Ovary (tissue), 7 donors: ENCODE measurements at regions not wholly inside any gene's neighbourhood (a gene's known extent, or its start where the extent isn't known, plus 50 kb on each side); places are given as distances from the start of the nearest gene placed in this dataset.

Experiments
- DNase-seq, 5 donors: peaks; one replicate each; pipeline ENCODE4 v3.0.0-alpha.2; 2019 to 2020
- H3K27ac ChIP-seq, 2 donors: fragments of 200-600 bp; one replicate each; pipeline versions ENCODE4 v1.5.1 to v1.8.0; 2019 to 2022
- H3K27me3 ChIP-seq: fragments of 200-600 bp; one replicate; pipeline ENCODE4 v1.8.0; 2022
- H3K36me3 ChIP-seq: fragments of 200-600 bp; sonication (generic); one replicate; pipeline ENCODE4 v1.5.1; 2019
- H3K4me1 ChIP-seq: one replicate; pipeline ENCODE4 v1.8.1; 2013; ENCODE audit warnings: mild to moderate bottlenecking, moderate library complexity; ENCODE audit not compliant: insufficient read depth
- H3K4me3 ChIP-seq: fragments of 200-600 bp; sonication (generic); one replicate; pipeline ENCODE4 v1.5.1; 2017
- H3K9me3 ChIP-seq, 2 donors: fragments of 200-600 bp in 1 of 2; sonication (generic) in 1 of 2; one replicate each; pipeline versions ENCODE4 v1.5.1 to v1.8.1; 2013 to 2019; ENCODE audit warnings: mild to moderate bottlenecking in 1 of 2, moderate library complexity in 1 of 2
- CTCF ChIP-seq, 3 donors: fragments of 450-650 bp in 2 of 3; fragments of 200-600 bp in 1 of 3; IDR thresholded peaks; one replicate each; pipeline versions ENCODE4 v1.5.1 to v1.8.0; 2016 to 2022; ENCODE audit warnings: antibody characterized with exemption in 3 of 3, mild to moderate bottlenecking in 1 of 3
- EP300 ChIP-seq: sonication (generic); formaldehyde crosslinking; IDR thresholded peaks from one replicate; pipeline ENCODE4 v1.6.1; 2017; ENCODE audit warnings: antibody characterized with exemption
- POLR2A ChIP-seq: fragments of 450-650 bp; IDR thresholded peaks from one replicate; pipeline ENCODE4 v1.6.1; 2017; ENCODE audit warnings: antibody characterized with exemption, mild to moderate bottlenecking, moderate library complexity
- WGBS, 3 donors: extraction: QIAGEN DNeasy Blood & Tissue Kit in 1 of 3; methylation state at CpG; one replicate each; pipeline versions ENCODE4 v1.1.5 to v1.1.7; 2013 to 2017; 5-methylcytosine and 5-hydroxymethylcytosine counted together
- intact Hi-C, 4 donors: fragments of 100-400 bp; cut with DNase I; formaldehyde crosslinking; loops; one replicate each; pipeline versions ENCODE4 v1.11.0 to v1.15.1; 2022 to 2023
- donor health status: DM: no; HTN: no; CAD: no; lungs with moderate emphysema.
- donor health status: DM: no; HTN: no; CAD: no.
- donor health status: Bipolar disorder and iron deficiency.
- donor health status: DM: no; HTN: no; CAD: no.
- donor health status: DM: yes; HTN: yes; CAD: no.

DNA sequence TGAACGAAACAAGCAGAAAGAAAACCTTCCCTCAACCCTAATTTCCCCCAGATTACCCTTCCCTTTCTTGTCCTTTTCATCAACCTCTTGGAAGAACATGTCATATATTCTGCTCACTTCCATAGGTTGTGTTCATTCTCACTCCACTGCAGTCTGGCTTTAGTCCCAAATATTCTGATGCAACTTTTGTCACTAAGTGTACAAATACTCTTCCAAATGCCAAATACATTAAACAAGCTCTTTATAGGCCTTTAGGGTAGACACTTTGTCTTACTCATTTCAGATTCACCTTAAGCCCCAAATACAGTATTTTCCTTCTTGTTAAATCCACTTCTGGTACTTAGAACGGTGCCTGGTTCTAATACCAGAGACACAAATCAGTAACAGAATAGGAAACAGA is 406.5 kb upstream of the CDIN1 start:
- no peak for DNase-seq
- TF ChIP-seq POLR2A (no peak), EP300 (no peak), CTCF (IDR thresholded peaks at IDR 0.05) (no peak)
- Histone ChIP-seq H3K4me1 (peaks cover 10% of the 10 kb centered on the region), H3K4me3 (no peak overlapping the region), H3K27me3 (no peaks in the 10 kb centered on the region), H3K27ac (no peak overlapping the region), H3K9me3 (no peaks in the 10 kb centered on the region), H3K36me3 (no peaks in the 10 kb centered on the region)
- intact Hi-C loops, result no loop called here
- 98% methylated on average over 2 of the region's 2 CpGs for WGBS, 3 donors

DNA sequence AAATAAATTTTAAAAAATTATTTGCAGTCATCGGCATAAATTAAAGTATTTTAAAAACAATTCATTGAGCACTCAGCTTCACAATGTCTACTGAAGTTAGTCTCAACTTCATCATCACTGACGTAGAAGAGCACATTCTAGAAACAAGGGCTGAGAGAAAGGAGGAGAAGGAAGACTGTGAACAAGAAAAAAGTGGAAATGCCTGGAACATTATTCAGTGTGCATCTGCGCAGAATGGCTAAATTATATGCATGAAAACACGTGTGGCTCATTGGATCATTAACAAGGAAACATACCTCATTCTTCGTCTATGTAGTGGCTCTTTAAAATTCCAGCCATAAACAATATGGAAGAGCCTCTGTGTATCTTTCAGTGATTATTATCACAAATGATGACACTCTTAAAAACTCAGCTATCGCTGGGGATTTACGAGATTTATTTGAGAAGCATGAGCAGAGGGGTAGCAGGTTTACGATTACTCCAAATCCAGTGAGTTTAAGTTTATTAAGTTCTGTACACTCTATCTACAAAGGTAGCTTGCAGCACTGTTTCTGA is 404.2 kb upstream of the CDIN1 start:
- intact Hi-C loops, result no loop called here
- Histone ChIP-seq H3K27me3 (no peaks in the 10 kb centered on the region), H3K4me1 (peaks cover 13% of the 10 kb centered on the region), H3K27ac (no peak overlapping the region), H3K4me3 (no peak overlapping the region), H3K36me3 (no peaks in the 10 kb centered on the region), H3K9me3 (no peaks in the 10 kb centered on the region)
- TF ChIP-seq EP300, result no peak
- TF ChIP-seq POLR2A, result no peak
- no peak for DNase-seq
- WGBS, 3 donors, result 64 to 80% (median 71%) methylated on average over 8 of the region's 8 CpGs

DNA sequence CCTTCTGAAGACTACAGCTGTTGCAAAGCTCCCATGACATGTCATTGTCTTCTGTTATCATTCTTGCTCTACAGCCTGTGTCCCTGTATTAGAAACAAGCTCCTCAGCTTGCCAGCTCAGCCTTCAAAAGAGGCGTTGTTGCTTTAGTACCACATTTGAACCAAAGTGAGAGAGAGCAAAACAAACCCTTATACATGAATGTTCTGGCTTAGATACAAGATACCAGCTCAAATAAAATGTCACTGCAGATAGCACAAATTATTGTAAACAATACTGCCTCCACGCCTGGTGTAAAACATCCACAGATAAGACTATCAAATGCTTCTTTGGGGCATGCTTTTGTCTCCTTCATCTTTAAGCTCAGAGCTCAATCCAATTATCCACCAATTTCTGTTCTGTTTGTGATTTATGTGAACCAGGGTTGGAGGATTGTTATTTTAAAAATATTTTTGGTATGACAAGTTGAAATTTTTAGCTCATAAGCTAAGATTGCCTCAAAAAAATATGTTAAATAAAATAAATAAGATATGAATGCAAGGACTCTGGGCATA is 403.6 kb upstream of the CDIN1 start:
- TF ChIP-seq EP300, result no peak
- TF ChIP-seq CTCF (IDR thresholded peaks at IDR 0.05), result no peak
- TF ChIP-seq POLR2A, result no peak
- WGBS, 3 donors, result 11 to 26% (median 13%) methylated on average over 2 of the region's 2 CpGs
- intact Hi-C loops, result no loop called here

GRCh38 chr15:36177590-36178302 is 401.7 kb upstream of the CDIN1 start:
- H3K4me1 ChIP-seq, result peaks cover 13% of the 10 kb centered on the region
- no peaks in the 10 kb centered on the region for H3K36me3 ChIP-seq
- TF ChIP-seq EP300, result no peak
- no peak for TF ChIP-seq CTCF (IDR thresholded peaks at IDR 0.05)
- TF ChIP-seq POLR2A, result no peak
- no peak overlapping the region for H3K4me3 ChIP-seq
- DNase-seq, result no peak
- H3K9me3 ChIP-seq, result no peaks in the 10 kb centered on the region
- WGBS, 3 donors, result 6 to 20% (median 17%) methylated on average over 1 of the region's 1 CpG
- no peaks in the 10 kb centered on the region for H3K27me3 ChIP-seq
- H3K27ac ChIP-seq, result no peak overlapping the region
- intact Hi-C loops, result no loop called here

More for the DNA sequence above, 403.6 kb upstream of the CDIN1 start:
- H3K4me1 ChIP-seq, result peaks cover 13% of the 10 kb centered on the region
- H3K4me3 ChIP-seq, result no peak overlapping the region
- H3K27ac ChIP-seq, result no peak overlapping the region
- DNase-seq, result no peak
- H3K27me3 ChIP-seq, result no peaks in the 10 kb centered on the region
- no peaks in the 10 kb centered on the region for H3K9me3 ChIP-seq
- no peaks in the 10 kb centered on the region for H3K36me3 ChIP-seq

- Histone ChIP-seq H3K4me3 (no peak overlapping the region), H3K4me1 (peaks cover 13% of the 10 kb centered on the region), H3K9me3 (no peaks in the 10 kb centered on the region), H3K27me3 (no peaks in the 10 kb centered on the region), H3K36me3 (no peaks in the 10 kb centered on the region), H3K27ac (no peak overlapping the region)
- DNase-seq, result no peak
- intact Hi-C loops, result no loop called here
- no peak for TF ChIP-seq CTCF (IDR thresholded peaks at IDR 0.05)
- no peak for TF ChIP-seq EP300
- TF ChIP-seq POLR2A, result no peak
- 36 to 52% (median 41%) methylated on average over 2 of the region's 2 CpGs for WGBS, 3 donors
These were observed 401.2 kb upstream of the CDIN1 start for GRCh38 chr15:36178303-36178633.
